ENCODE measurements at regions not wholly inside any gene's neighbourhood (a gene's known extent, or its start where the extent isn't known, plus 50 kb on each side); places are given as distances from the start of the nearest gene placed in this dataset.
"Not testable (repeated sequence)": the region's sequence is repeated elsewhere in the genome, so short reads cannot be mapped to it uniquely, and the experiment has no call there.

DNA sequence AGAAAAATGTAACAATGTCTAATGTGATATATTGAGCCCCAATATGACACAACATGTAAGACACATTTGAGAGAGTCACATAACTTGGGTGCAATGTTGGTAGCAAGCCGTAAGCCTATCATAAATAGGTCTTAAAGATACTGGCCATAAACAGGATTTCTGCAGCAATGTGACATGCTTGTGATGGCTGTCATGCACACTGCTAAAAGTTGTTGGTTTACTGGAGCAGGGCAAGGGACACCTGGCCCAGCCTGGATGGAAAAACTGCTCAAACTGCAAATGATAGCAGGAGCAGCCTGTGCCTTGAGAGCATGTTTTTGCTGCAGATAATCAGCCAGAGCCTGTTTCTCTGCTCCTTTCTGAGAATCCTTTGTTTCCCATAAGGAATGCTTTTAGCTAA lies 136.7 kb upstream of the ZNF91 start:
- DNase-seq: no peak

DNA sequence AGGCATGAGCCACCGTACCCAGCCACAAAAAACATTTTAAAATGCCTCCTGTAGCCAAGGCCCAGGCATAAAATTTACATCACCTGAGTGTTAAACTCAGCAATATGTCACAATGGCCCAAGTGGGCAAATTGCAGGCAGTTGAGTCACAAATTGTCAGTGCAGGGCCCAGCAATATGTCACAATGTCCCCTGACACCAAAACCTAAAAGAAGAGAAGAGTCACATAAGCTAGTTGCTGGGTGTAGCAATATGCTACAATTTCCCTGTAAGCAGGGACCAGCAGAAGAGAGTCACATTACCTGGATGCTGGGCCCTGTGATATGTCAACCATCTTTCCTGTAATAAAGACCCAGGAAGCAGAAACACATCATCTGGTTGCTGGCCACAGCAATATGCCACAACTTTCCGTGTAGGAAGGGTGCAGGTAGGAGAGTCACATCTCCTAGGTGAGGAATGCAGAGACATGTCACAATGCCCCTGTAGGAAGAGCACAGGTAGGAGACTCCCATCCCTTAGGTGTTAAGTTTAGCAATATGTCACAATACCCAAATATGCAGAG lies 136.0 kb upstream of the ZNF91 start:
- no peak for DNase-seq

DNA sequence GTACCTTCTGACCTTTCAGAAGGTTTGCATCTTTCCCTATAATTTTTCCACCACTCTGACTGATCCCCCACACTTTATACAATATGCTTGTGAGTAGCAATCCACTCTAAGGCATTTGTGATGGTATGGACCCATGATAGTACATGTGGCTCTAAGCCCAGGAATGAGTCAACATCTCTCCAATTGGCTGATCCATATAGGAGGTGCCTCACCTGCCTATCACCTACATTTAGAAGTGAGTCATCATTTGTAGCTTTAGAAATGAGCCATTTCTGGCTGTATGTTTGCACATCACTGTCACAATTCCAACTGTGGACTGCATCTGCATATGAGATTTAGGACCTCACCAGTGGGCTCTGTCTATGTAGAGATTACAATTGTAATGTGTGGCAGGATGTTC lies 133.1 kb upstream of the ZNF91 start:
- no peak for DNase-seq

DNA sequence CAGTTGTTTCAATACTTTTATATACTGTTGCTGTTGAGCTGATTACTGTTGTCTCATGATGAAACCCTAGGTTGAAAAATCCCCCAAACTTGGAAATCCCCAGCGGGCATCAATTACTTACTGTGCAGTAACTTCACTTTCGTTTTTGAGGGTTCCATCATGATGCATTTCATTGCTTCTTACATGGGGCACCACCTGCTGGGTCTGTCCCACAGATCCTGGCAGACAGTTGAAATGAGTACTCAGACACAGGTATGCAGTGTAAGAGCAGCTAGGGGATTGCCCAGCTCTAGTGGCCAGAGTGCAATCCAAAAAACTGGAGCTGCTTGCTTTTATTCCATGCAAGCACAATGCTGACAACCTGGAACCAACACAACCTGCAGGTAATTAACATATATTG lies 132.5 kb upstream of the ZNF91 start:
- DNase-seq: no peak

DNA sequence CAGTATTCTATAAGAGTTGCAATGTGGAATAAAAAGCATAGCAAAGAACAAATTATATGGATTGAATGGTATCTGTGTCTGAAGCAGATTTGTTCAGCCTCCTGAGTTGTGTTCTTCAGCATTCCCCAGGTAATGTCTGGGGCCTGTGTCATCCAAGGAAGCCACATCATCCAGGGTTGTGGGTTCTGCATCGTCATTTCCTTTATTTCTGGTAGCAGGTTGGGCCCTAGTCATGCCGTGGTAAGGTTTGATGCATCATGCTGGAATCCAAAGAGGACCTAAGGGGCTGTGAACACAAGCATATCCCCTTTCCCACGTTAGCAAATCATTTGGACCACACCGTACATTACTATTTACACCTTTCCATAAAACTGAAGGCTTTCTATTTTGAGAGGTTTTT lies 131.0 kb upstream of the ZNF91 start:
- DNase-seq: no peak

DNA sequence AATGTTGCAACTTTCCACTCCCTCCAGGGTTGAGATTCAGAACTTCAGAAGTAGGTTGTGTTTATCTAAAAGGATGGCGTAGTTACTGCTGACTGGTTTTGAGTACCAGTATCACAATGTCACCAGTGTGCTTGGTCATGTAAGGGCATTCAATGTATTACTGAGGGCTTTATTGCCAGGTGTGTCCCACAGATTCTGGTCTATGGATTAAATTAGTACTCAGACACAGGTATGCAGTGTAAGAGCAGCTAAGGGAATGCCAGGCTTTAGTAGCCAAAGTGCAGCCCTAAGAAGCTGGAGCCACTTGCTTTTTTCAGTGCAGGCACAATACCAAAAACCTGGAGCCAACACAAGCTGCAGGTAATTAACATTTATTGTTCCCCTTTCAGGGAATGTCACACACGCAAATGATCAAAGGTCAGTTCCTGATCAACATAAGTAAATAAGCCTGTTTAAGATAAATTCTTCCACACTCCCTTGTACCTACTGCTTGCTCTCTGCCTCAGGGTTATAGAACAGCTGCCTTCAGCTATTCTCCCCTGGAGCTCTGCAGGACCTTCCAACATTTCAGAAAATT lies 130.1 kb upstream of the ZNF91 start:
- no peak for DNase-seq

DNA sequence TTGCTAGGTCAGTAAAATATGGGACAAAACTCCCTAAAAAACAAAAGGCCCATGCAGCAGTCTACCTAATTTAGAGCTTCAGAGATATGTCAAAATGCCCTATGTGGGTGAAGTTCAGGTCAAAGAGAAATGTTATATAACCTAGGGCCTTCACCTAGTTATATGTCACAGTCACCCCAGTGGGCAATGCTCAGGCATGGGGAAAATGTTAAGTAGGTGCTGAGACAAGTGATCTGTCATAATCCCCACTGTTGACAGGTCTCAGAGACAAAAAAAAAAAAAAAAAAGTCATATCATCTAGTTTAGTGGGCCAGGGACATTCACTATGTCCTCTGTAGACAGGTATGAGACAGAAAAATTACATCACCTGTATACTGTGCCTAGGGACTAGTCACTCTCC lies 128.6 kb upstream of the ZNF91 start:
- no peak for DNase-seq

DNA sequence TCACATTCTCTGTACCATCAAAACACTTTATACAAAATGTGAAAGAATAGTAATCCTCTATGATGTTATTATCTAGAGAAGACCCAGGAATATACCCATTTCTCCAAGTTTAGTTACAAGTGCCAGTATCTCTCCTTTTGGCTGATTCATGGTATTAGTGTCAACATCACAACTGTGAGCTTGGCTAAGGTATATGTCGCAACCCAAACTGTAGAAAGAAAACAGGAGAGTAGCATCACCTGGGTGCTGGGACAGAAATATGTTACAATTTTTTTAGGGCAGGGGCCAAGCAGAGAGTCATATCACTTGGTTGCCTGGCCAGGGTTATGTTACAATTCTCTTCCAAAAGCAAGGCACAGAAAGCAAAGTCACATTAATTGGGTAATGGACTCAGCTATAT lies 127.2 kb upstream of the ZNF91 start:
- no peak for DNase-seq

DNA sequence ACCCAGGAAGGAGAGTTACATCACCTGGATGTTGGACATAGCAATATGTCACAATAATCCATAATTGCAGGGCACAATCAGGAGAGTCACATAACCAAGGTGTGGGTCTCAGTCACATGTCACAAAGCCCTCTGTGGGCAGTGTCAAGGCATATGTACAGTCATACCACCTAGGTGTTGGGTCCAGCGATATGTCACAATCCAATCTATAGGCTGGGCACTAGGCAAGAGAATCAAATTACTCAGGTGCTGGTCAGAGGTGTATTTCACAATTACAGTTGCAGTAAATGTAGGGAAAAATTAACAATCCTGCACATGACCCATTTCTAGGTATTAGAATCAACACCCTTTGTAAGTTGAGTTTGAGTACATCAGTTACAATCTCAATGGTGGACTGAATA lies 126.2 kb upstream of the ZNF91 start:
- no peak for DNase-seq

DNA sequence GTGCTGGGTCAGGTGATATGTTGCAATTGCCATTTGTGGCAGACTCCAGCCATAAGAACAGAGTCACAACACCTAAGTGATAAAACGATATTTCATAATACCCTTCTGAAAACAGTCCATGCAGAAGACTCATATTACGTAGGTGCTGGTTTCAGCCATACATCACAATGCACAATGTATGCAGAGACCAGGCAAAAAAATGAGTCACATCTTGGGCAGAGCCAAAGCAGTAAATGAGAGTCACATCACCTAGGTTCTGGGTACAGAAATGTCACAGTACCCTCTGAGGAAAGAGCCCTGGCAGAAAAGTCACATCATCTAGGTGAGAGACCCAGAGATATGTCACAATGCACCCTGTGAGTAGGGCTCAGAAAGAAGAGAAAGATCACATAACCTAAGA lies 125.2 kb upstream of the ZNF91 start:
- no peak for DNase-seq

DNA sequence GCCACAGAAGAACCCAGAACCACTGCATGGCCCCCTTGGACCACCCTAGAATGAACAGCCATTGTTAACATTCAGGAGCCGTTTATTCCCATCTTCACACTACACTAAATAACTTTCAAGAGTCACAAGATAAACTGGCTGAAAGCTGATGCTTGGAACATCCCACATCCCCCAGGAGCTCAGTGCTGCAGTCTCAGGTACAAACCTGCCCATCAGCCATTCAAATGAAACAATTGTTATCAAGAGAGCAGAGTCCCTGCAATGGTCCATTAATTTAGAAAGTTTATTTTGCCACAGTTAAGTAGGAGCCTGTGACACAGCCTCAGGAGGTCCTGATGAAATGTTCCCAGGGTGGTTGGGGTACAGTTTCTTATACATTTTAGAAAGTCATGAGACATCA lies 123.8 kb upstream of the ZNF91 start:
- no peak for DNase-seq

DNA sequence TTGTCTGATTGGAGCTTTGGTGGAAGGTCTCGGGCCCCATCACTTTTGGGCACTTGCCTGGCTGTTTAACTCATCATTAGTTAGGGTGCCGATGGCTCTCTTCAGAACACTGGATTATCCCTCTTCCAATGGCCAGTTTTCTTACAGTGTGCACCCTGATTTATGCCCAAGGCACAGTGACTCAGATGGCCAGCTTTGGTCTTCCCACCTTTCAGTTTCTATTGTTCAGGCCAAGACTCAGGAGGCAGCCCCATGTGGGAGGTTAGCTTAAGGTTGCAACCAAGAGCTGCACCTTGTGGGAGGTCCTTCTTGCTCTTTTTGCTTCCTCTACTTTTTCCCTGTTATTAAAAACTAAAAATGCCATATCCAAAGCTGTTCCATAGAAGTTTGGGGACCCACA lies 121.0 kb upstream of the ZNF91 start:
- no peak for DNase-seq

DNA sequence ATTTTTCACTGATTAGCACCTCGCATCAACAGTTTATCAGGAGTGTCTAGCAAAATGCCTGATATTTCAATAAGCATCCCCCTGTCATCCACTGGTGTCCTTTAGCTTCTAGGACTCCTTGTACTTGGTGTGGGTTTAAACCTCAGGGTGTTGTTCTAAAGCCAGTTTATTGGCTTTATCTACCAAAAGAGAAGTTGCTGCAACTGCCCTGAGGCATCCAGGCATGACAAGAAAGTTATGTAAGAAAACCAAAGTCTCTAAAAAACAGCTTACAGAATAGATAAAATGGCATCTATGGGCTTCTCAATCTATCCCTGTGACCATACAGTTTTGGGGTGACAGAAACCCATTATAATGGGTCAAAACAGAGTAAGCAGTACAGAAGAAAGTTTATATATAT lies 120.3 kb upstream of the ZNF91 start:
- no peak for DNase-seq

DNA sequence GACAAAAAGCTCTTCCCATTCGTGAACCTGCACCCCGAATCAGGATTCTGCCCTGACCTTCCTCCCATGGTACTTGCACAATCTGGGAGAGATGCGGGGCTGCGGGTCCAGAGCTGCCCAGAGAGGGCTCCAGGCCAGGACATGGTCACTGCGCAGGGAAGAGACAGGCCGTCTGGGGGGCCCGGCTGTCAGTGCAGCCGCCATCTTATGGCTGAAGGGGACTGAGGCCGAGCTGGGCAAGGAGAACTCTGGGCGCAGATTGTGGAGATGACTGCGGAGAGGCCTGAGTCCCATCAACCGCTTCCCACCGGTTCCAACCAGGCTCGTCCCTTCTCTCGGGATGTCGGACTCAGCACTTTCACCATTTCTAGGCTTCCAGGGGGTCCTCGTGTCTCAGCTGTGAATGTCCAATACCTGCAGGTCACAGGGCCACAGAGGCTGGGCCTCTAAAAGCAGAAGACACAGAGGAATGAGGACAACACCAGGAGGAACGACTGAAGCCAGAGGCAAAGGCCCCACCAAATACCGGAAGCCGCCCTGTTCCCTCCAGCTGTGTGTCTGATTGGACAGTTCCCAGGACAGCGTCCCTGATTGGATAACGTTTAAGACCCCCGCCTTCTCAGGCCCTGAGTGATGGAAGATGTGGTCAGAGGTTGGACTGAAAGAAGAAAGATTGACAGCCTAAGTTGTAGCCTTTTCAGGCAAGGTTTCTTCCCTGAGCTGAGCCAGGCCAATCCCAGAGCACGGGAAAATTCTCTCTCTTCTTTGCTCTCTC lies 117.1 kb upstream of the ZNF91 start:
- DNase-seq: no peak

DNA sequence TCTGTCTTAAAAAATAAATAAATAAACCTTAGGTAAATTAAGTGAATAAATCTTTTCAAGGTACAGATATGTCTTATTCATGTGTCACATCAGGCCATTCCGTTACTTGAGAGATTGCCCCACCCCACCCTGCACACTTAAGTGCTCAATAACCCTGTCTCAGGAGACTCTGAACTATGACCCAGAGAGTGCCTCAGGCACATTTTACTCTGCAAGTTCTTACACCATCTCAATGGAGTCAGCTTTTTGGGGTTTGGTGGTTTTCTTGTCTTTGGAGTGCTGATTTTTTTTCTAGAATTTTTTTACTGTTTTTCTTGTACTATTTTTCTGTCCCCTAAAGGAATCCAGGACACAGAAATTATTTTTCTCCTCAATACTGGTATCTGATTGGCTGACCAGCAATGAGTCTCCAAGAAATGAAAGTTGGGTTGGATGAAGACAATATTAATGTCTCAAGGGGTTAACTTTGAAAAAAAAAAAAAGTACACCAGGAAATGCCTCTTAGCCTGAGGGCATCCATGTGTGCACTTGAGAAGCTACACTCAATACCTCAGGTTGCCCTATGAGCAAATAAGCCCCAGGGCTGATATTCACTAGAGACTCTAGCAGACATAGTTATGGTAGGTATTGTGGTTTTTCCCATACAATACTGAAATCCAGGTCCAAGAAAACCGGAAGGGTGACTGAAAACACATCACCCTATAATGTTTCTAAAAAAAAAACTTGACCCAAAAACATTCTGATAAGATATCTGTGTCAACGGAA lies 114.6 kb upstream of the ZNF91 start:
- DNase-seq: no peak

DNA sequence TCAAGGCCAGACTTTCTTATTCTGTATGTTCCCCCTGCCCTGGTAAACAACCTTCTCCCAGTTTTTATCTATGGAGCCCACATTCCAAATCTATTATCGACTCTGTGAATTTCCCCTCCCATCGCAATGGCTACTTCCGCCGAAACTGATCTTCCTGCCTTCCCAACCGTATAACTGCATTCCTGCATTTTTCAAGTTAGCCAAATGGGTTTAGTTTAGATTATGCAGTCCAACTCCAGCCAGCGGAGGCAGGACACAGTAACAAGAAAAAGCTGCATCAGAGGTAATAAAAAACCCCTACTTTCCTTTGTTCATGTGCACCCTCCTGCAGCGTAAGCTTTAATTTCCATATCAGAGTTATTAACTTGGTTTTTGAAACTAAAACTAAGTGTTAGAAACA lies 112.2 kb upstream of the ZNF91 start:
- DNase-seq: no peak

DNA sequence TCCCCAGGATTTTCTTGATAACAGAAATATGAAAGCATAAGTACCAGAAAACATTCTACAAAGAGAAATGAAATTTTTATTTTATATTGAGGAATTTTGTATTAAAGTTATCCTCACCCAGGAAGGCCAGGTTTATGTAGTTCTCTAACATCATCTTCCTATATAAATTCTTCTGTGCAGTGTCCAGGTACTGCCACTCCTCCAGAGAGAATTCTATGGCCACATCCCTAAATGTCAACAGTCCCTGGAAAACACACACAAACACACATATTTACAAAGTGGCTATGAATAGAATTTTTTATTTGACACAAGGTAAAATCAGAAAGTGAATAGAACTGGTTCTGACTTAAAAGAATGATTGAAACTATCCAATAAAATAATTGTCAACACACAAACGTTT lies 110.5 kb upstream of the ZNF91 start:
- no peak for DNase-seq

DNA sequence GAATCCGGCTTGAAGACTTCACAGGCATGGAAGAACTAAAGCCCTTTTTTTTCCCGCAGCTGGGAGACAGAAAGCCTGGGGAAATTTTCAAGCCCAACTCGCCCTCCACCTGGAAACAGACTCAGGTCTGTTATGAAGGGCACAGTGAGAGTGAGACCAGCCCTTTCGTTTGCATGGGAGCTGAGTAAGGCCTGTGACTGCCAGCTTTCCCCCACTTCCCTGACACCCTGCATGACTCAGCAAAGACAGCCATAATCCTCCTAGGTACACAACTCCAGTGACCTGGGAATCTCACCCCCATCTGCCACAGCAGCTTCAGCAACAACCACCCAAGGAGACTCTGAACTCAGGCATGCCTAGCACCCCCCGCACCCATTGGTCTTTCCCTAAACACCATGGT lies 87.6 kb upstream of the ZNF91 start:
- DNase-seq: no peak

DNA sequence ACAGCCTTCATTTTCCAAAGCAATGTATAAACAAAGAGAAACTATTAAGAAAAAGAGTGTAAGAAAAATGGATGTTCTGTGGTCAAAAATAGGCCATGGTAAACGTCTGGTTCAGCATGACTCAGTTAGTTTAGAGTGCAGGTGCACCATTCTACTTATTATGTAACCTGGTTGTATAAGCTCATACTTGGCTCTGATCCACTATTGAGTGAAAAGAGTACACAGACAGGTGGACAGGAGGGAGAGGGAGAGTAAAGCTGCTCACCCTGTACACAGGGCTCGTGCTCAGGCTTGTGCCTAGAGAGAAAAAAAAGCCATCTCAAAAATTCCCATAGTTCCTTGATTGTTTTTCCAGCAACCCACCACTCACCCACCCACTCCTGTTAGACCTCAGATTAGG lies 85.8 kb upstream of the ZNF91 start:
- DNase-seq: no peak

DNA sequence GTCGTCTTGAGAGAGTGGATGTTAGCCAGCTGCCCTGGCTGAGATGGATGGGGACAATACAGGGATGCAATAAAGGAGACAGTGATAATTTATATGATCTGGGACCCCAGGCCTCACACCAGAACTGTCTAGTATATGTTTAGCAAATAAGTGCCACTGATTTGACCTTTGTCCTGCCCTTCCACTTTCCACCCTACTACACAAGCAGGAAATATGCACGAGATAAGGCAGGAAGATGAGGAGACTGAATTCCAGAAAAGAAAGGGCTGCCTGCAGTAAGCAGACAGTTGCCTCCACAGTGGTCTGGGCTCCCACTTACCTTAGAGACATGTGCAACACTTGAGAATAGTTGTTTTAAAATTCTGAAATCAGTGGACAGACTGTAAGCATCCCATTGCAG lies 80.2 kb upstream of the ZNF91 start:
- no peak for DNase-seq

DNA sequence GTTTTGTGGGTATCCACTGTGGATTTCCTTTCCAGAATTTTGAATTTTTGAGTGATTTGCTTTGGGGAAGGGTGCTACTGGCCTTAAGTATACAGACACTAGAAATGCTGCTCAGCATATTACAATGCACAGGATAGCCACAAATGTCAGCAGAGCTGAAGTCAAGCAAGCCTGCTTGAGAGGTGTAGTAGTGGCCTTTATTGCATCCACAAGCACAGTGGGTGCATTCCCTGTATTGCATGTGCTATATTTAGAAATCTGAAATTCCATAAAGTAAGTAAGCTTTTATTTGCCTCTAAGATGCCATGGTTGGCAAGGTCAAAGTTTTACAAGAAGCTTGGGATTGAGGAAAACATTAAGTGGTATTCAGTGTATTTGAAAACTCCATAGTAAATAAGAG lies 79.5 kb upstream of the ZNF91 start:
- DNase-seq: no peak

DNA sequence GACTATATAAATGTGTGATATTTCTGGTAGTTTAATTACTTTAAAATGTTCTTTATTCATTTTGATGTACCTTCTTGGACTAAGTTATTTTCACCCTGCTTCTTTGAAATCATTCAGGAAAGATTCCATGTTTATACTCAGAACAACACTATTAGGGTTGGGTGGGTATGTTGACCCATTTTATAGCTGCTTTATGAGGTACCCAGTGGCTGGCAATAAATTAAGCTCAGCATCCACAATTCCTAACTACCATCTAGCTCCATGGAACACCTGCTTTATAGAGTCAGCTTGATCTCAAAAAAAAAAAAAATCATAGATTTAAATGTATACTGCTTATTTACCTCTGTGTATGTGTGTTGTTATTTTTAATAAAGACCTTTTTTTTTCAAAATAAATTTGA lies 78.9 kb upstream of the ZNF91 start:
- DNase-seq: no peak

DNA sequence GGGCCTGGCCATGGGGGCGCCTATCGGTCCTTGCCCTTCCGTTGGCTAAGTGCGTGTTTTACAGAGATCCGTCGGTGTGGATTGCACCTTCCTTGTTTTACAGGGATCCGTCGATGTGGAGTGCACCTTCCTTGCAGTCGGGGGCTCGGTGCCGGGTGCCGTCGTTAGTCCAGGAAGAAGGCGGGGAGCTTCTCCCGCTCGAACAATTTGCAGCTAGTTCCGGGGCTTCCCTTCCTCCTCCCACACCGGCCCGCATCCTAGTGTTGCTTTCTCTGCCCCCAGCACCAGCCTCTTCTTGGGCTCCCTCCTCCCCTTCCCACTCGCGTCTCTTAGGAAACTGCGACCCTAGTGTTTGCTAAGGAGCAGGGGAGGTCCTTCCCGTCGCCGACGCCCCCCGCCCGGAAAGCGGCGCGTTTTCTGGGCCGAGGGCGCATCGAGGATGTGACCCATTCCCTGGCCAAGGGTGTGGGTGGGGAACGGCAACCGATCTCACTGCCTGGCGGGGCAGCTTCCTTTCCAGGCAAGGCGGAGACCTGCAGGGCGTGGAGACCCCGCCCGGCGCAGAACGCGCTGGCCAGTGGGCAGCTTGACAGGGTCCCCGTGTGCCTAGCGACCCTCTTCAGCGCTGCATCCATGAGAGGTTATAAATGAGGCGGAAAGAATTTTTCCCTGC lies 75.7 kb upstream of the ZNF91 start:
- peak; percentile 69 for DNase-seq

DNA sequence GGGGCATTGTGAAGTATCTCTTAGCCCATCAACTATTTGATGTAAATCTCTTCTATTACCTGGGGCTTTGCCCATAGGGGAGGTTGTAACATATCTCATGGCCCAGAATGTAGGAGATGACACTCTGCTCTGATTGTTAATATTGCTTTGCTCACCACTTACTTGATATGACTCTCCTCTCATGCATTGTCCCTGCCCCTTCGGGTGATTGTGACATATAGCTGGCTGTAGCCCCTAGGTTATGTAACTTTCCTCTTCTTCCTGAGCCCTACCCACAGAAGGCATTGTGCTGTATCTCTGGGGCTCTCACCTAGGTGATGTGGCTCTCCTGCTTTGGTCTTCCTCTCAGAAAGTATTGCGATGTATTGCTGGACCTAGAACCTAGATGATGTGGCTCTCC lies 69.1 kb upstream of the ZNF91 start:
- not testable (repeated sequence) for DNase-seq

Measured in DMS79 (cell line).